LHCN-M2 (cell line): ENCODE measurements at regions not wholly inside any gene's neighbourhood (a gene's known extent, or its start where the extent isn't known, plus 50 kb on each side); places are given as distances from the start of the nearest gene placed in this dataset.
A peak's percentile ranks its signal among the peaks of the same experiment; 100 is the strongest.
"Not testable (repeated sequence)": the region's sequence is repeated elsewhere in the genome, so short reads cannot be mapped to it uniquely, and the experiment has no call there.

ENCODE experiments used
- DNase-seq: peaks from one replicate; pipeline ENCODE4 v3.0.0-alpha.2; 2012; ENCODE audit warnings: low read depth

DNA sequence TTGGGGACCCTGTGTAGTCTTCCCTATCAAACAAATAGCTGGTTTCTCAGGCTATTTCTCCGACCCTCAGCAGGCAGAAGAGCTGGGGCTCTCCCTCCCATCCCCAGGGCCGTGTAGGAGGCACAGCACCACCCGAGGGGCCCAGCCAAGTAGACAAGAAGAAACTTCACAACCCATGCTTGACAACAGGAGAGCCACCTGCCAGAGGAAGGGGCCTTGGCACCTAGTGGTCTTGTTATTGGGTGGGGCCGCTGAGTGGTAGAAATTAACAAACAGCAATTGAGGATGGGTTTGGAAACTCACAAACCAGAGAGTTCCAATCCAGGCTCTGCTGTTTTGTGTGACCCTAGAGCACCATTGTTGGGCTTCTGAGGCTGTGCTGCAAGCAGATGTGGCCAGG, 108.5 kb upstream of the CHD6 start:
- no peak for DNase-seq

DNA sequence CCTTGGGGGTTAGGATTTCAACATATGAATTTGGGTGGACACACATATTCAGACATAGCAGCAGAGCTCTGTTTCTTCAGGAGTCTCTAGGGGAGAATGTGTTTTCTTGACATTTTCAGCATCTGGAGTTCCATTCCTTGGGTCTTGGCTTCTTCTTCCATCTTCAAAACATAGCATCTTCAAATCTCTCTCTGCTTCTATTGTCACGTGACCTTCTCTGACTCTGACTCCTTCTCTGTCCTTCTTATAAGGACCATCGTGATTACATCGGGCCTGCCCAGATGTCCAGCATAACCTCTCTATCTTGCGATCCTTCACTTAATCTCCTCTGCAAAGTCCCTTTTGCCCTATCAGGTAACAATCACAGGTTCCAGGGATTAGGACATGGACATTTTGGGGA, 101.0 kb upstream of the CHD6 start:
- no peak for DNase-seq

DNA sequence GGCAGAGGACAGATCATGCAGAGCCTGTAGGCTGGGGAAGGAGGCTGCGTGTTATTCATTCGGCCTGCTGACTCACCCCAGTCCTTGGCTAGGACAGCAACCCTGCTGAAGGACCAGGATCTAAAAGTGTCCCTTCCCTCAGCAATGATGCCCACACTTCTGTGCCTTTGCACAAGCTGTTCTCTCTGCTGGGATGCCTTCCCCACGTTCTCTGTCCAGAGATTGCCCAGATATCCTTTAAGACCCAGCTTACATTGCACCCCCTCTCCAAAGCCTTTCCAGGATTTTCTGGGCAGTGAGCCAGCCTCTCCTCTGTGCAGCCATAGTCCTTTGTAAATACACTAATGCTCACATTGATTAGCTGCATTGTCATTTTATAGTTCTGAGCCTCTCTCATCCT, 99.3 kb upstream of the CHD6 start:
- DNase-seq = no peak

DNA sequence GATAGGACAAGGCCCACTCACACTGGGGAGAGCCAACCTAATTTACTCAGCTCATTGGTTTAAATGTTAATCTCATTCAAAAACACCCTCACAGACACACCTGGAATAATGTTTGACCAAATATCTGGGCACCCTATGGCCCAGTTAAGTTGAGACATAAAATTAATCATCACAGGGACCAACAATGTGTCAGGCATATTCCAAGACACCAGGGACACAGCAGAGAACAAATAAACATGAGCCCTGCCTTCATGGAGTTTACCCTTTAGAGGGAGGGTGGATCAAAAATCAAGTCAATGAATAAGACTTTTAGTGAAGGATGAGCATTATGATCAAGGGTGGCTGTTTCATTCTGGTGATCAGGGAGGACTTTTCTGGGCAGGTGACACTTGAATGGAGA, 98.7 kb upstream of the CHD6 start:
- DNase-seq = no peak

GRCh38 chr20:41716436-41716835, 98.3 kb upstream of the CHD6 start:
- no peak for DNase-seq

- no peak for DNase-seq
Observed at GRCh38 chr20:41715526-41715925, 97.3 kb upstream of the CHD6 start.

DNA sequence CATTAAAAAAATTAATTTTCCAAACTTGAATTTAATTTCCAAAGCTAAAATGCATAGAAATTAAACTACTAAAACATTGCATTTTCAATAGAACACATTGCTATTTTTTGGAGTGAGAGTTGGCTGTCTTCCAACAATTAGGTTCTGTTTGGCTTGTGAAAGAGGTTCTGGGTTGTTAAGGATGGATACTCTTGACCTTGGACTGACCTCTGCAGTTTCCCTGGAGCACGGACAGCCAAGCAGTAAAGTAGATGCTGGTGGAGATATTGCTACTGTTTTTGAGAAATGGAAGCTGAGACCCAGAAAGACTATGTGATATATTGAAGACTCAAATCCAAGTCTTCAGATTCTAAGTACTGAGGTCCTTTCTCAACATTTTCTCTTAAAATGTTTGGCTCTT, 95.9 kb upstream of the CHD6 start:
- no peak for DNase-seq

DNA sequence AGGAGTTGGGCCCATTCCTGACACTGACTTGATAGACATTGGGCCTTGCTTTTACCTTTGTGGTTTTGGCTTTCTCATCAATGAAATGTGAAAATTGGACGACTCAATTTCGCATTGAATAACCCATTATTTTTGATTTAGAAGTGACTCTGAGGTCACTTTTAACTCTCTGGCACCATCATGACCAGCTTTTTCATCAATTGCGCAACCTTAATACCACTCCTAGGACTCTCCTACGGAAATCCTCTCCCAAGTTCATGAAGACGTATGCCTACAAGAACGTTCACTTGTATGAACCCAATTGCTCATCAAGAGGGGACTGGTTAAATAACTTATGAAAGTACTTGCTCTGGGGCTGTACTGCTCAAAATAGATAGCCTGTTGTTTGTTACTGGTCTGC, 86.7 kb upstream of the CHD6 start:
- DNase-seq = no peak

DNA sequence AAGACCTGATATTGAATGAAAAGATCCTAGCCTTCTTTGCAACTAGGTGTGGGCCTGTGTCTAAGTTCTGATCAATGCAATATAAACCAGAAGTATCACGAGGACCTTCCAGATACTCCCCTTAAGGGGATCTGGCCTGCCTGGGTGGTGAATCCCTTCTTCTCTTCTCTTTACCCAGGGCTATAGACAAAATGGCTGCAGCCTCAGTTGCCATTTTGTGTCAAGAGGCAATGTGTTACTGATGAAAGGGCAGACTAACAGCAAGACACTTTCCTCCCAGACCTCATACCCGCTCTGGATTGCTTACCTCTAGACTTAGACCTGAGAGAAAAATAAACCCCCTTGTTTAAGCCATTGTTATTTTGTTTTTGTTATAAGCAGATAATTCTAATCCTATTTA, 84.5 kb upstream of the CHD6 start:
- DNase-seq = no peak

DNA sequence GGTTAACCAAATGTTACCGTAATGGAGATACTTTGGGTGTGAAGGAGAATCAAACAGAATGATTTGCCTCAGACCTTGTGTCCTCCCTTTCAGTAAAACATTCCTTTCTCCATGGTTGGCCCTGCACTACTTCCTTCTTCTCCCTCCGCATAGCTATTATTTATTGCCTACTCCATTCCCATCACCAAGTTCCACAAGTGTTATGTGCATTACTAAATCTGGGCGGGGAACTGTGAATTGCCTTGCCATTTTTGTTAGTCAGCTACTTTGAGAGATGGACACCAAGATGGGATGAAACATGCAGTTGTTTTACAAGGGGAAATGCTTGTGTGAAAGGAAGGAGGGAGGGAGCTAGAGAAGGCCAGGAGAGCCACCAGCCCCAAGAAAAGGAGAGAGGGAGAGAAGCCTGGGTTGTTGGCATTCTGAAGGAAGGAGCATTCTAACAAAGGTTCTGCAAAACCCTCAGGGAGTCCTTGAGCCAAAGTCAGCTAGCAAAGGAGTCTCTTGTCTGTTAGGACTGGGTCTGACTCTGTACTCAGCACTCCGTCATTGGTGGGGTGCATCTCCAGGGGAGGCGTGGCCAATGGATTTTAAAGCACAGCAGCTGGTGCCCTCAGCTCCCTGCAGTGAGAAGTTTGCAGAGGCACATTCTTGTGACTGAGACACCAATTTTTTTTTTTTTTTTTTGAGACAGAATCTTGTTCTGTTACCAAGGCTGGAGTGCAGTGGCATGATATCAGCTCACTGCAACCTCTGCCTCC, 83.6 kb upstream of the CHD6 start:
- DNase-seq = no peak

- not testable (repeated sequence) for DNase-seq
Observed at GRCh38 chr20:41699673-41700072, 81.5 kb upstream of the CHD6 start.

GRCh38 chr20:41697861-41698559, 79.8 kb upstream of the CHD6 start:
- DNase-seq = peak; percentile 35

- DNase-seq = peak; percentile 46
Observed at GRCh38 chr20:41696428-41696827, 78.3 kb upstream of the CHD6 start.

DNA sequence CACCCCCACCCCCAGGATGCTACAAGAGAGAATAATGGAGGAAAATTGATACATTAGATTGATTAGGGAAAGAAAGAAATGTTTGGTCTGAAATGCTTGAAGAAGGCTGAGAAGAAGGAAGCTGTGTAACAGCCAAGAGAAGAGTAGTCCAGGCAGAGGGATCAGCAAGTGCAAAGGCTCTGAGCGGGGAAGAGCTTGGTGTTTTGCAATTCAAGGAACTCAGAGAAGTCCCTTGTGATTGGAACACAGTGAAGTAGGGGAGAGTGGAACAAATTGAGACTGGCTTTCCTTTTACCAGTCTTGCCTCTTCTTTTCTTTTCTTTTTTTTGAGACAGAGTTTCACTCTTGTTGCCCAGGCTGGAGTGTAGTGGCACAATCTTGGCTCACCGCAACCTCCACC, 76.6 kb upstream of the CHD6 start:
- DNase-seq = no peak

DNA sequence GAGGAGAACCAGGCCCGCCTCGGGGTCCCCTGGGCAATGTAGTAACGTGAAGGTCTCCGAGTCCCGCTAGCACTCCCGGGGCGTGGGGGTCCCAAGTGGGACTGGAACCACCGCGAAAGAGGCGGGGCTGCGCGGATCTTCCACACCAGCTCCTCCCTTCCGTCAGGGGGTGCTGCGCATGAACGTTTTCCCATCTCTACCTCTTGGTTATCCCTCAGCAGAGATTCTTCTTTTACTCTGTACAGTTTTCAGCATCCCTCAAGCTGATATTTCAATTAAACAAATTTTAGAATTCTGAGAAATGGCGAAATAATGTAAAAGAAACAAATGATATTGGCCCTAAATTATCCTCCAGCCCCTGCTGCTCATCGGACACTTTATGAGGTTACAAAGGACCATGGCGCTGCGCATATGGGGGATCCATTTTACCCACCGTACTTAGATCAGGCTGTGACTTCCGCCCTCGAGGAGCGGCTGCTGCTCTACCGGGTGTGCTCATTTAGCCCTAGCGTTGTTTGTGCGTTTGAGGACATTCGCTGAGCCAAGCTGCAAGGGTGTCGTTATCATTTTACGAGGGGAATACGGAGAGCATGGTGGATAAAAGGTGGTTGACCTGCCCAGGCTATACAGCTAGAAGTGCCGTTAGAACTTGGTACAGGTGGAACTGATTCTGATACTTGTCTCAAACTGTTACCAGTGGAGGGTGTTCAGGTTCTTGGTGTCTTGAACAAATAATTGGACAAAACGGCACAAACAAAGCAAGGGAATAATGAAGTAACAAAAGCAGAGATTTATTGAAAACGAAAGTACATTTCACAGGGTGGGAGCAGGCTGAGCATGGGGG, 75.2 kb upstream of the CHD6 start:
- peak; percentile 85 for DNase-seq

- peak; percentile 74 for DNase-seq
Observed at GRCh38 chr20:41692479-41693135, 74.4 kb upstream of the CHD6 start.

DNA sequence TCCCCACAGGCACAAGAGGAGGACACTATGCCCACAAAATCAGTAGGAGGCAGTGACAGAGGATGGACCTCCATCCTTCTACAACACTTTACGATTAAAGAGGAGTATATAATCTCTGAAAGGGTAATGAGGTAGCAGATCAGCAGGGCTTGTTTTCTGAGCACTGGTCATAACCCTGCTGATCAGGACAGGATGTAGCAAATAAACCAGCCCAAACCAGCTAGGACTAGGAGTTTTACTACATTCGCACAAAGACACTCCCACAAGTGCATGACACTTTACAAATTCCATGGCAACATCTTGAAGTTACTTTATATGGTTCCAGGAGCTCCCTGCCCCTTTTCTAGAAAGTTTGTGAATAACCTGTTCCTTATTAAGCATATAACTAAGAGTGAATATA, 73.3 kb upstream of the CHD6 start:
- no peak for DNase-seq

- DNase-seq = no peak
Observed at GRCh38 chr20:41690702-41691101, 72.5 kb upstream of the CHD6 start.

GRCh38 chr20:41686961-41687360, 68.8 kb upstream of the CHD6 start:
- DNase-seq = no peak

DNA sequence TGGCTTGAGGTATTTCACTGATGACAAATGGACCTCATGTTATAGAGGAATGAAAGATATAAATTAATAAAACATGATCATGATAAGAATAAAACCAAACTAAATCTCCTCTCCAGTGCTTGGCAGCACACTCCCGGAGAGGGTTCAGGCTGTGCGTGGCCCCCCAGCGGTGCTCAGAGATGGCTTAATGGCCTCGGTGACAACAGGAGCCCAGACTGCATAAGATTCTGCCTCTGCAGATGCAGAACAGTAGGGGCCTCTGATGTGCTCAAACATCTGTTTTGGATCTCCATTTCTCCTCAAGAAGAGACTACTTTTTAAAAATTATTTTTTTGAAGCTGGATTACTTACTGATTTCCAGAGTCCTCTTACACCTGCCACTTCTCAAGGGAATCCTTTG, 67.0 kb upstream of the CHD6 start:
- DNase-seq = not testable (repeated sequence)

- DNase-seq = no peak
Observed at GRCh38 chr20:41678799-41679198, 60.6 kb upstream of the CHD6 start.

DNA sequence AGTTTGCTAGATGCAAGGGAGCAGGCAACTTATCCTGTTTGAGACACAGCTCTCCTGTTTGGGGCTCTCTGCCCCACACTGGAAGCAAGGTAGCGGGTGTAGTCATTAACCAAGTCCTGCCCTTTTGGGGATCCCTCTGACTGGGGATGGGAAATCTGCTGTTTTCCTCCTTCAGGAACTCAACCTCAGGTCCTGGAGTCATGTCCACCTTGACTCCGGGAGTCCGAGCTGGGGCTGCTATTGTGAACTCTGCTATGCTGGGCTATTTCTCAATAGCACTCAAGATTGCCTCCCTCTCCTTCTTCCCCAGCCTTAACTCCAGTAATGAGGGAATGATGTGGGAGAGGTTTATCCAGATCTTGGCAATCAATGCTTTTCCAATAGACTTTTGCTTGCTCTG, 54.1 kb upstream of the CHD6 start:
- DNase-seq = no peak
